ENCODE measurements at regions not wholly inside any gene's neighbourhood (a gene's known extent, or its start where the extent isn't known, plus 50 kb on each side); places are given as distances from the start of the nearest gene placed in this dataset.

DNA sequence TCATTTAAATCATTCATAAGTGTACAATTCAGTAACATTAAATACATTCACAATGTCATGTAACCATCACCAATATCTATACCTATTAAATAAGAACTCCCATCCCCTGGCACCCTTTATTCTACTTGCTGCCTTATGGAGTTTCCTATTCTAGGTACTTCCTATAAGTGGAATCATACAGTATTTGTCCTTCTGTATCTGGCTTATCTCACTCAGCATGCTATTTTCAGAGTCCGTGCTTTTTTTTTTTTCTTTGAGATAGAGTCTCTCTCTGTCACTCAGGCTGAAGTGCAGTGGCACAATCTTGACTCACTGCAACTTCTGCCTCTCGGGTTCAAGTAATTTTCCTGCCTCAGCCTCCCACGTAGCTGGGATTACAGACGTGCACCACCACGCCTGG, 67.9 kb upstream of the STOX2 start:
- TF ChIP-seq, protein P1, sequence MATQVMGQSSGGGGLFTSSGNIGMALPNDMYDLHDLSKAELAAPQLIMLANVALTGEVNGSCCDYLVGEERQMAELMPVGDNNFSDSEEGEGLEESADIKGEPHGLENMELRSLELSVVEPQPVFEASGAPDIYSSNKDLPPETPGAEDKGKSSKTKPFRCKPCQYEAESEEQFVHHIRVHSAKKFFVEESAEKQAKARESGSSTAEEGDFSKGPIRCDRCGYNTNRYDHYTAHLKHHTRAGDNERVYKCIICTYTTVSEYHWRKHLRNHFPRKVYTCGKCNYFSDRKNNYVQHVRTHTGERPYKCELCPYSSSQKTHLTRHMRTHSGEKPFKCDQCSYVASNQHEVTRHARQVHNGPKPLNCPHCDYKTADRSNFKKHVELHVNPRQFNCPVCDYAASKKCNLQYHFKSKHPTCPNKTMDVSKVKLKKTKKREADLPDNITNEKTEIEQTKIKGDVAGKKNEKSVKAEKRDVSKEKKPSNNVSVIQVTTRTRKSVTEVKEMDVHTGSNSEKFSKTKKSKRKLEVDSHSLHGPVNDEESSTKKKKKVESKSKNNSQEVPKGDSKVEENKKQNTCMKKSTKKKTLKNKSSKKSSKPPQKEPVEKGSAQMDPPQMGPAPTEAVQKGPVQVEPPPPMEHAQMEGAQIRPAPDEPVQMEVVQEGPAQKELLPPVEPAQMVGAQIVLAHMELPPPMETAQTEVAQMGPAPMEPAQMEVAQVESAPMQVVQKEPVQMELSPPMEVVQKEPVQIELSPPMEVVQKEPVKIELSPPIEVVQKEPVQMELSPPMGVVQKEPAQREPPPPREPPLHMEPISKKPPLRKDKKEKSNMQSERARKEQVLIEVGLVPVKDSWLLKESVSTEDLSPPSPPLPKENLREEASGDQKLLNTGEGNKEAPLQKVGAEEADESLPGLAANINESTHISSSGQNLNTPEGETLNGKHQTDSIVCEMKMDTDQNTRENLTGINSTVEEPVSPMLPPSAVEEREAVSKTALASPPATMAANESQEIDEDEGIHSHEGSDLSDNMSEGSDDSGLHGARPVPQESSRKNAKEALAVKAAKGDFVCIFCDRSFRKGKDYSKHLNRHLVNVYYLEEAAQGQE (IDR thresholded peaks at IDR 0.05; ENCODE audit: insufficient read depth in 1 of 2, low read depth in 2 of 2, low read length in 1 of 2), result no peak
- TF ChIP-seq, protein P2, sequence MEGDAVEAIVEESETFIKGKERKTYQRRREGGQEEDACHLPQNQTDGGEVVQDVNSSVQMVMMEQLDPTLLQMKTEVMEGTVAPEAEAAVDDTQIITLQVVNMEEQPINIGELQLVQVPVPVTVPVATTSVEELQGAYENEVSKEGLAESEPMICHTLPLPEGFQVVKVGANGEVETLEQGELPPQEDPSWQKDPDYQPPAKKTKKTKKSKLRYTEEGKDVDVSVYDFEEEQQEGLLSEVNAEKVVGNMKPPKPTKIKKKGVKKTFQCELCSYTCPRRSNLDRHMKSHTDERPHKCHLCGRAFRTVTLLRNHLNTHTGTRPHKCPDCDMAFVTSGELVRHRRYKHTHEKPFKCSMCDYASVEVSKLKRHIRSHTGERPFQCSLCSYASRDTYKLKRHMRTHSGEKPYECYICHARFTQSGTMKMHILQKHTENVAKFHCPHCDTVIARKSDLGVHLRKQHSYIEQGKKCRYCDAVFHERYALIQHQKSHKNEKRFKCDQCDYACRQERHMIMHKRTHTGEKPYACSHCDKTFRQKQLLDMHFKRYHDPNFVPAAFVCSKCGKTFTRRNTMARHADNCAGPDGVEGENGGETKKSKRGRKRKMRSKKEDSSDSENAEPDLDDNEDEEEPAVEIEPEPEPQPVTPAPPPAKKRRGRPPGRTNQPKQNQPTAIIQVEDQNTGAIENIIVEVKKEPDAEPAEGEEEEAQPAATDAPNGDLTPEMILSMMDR (IDR thresholded peaks at IDR 0.05), result no peak
